Fibroblast of lung (primary cell): ENCODE measurements at regions not wholly inside any gene's neighbourhood (a gene's known extent, or its start where the extent isn't known, plus 50 kb on each side); places are given as distances from the start of the nearest gene placed in this dataset.

Experiments used
- DNase-seq, 2 donors: peaks; one replicate each; pipeline versions ENCODE4 v3.0.0 to v3.0.0-alpha.2; 2010; ENCODE audit warnings: low read depth in 2 of 2
- H2AFZ ChIP-seq: 2 replicates; pipeline ENCODE4 v1.5.1; 2012; ENCODE audit warnings: low read length, control low read depth, inconsistent platforms
- H3K27ac ChIP-seq: 2 replicates; pipeline ENCODE4 v1.5.1; 2011; ENCODE audit warnings: low read length, control low read depth; ENCODE audit not compliant: insufficient read depth
- H3K27me3 ChIP-seq: 2 replicates; pipeline ENCODE4 v1.5.1; 2011; ENCODE audit warnings: mild to moderate bottlenecking, low read length; ENCODE audit not compliant: control insufficient read depth, insufficient read depth
- H3K36me3 ChIP-seq: 2 replicates; pipeline ENCODE4 v1.5.1; 2011; ENCODE audit warnings: low read length; ENCODE audit not compliant: control insufficient read depth, insufficient read depth
- H3K4me1 ChIP-seq: 2 replicates; pipeline ENCODE4 v1.5.1; 2011; ENCODE audit warnings: low read length; ENCODE audit not compliant: control insufficient read depth, insufficient read depth; ENCODE audit errors: extremely low read depth
- H3K4me2 ChIP-seq: 2 replicates; pipeline ENCODE4 v1.5.1; 2011; ENCODE audit warnings: low read length, control low read depth; ENCODE audit not compliant: insufficient read depth; ENCODE audit errors: extremely low read depth
- H3K4me3 ChIP-seq, 4 experiments: fragments of 200-600 bp in 1 of 4; sonication (generic) in 1 of 4; replicated peaks in 1 of 4; 2 replicates each; pipeline ENCODE4 v1.5.1; 2011 to 2016; ENCODE audit warnings: low read length in 4 of 4, low read depth in 3 of 4, mild to moderate bottlenecking in 3 of 4, control low read depth in 2 of 4, inconsistent platforms in 1 of 4, mixed read lengths in 1 of 4; ENCODE audit not compliant: insufficient read depth in 1 of 4; ENCODE audit errors: control extremely low read depth in 1 of 4
- H3K79me2 ChIP-seq: 2 replicates; pipeline ENCODE4 v1.5.1; 2012; ENCODE audit warnings: mild to moderate bottlenecking, low read length, inconsistent platforms; ENCODE audit not compliant: control insufficient read depth, insufficient read depth
- H3K9ac ChIP-seq: 2 replicates; pipeline ENCODE4 v1.5.1; 2011; ENCODE audit warnings: mild to moderate bottlenecking, low read length, control low read depth; ENCODE audit not compliant: insufficient read depth
- H3K9me3 ChIP-seq: 2 replicates; pipeline ENCODE4 v1.5.1; 2012; ENCODE audit warnings: low read depth, low read length; ENCODE audit not compliant: control insufficient read depth, insufficient read depth
- H4K20me1 ChIP-seq: 2 replicates; pipeline ENCODE4 v1.5.1; 2011; ENCODE audit warnings: low read length; ENCODE audit not compliant: control insufficient read depth, insufficient read depth; ENCODE audit errors: extremely low read depth
- EZH2 ChIP-seq: IDR thresholded peaks from 2 replicates; pipeline ENCODE4 v1.5.1; 2012; ENCODE audit warnings: low read length, control low read depth, mild to moderate bottlenecking; ENCODE audit errors: missing control alignments
- TF ChIP-seq, protein P1 (sequence below), 2 donors: IDR thresholded peaks in 1 of 2; conservative IDR thresholded peaks in 1 of 2; 1 replicate in 1 of 2; 2 replicates in 1 of 2; pipeline ENCODE4 v1.5.1; 2011 to 2012; ENCODE audit warnings: low read length in 2 of 2, control low read depth in 1 of 2, inconsistent platforms in 1 of 2, low read depth in 1 of 2, mild to moderate bottlenecking in 1 of 2

- TF ChIP-seq, protein P1, sequence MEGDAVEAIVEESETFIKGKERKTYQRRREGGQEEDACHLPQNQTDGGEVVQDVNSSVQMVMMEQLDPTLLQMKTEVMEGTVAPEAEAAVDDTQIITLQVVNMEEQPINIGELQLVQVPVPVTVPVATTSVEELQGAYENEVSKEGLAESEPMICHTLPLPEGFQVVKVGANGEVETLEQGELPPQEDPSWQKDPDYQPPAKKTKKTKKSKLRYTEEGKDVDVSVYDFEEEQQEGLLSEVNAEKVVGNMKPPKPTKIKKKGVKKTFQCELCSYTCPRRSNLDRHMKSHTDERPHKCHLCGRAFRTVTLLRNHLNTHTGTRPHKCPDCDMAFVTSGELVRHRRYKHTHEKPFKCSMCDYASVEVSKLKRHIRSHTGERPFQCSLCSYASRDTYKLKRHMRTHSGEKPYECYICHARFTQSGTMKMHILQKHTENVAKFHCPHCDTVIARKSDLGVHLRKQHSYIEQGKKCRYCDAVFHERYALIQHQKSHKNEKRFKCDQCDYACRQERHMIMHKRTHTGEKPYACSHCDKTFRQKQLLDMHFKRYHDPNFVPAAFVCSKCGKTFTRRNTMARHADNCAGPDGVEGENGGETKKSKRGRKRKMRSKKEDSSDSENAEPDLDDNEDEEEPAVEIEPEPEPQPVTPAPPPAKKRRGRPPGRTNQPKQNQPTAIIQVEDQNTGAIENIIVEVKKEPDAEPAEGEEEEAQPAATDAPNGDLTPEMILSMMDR (conservative IDR thresholded peaks at IDR 0.05 in 1 of 2, IDR thresholded peaks at IDR 0.05 in 1 of 2; ENCODE audit: low read depth in 1 of 2, low read length in 2 of 2): no peak
- TF ChIP-seq EZH2: no peak
Observed at GRCh38 chr3:182078316-182078715, 366.6 kb downstream of the SOX2 start.

GRCh38 chr3:182078929-182079328 lies 367.2 kb downstream of the SOX2 start:
- no peak overlapping the region for H3K27ac ChIP-seq
- no peaks in the 10 kb centered on the region for H4K20me1 ChIP-seq
- H3K36me3 ChIP-seq: no peaks in the 10 kb centered on the region
- H3K4me1 ChIP-seq: no peaks in the 10 kb centered on the region
- DNase-seq: no peak
- no peak overlapping the region for H3K4me2 ChIP-seq
- no peaks in the 10 kb centered on the region for H3K79me2 ChIP-seq
- H3K9ac ChIP-seq: no peak overlapping the region
- no peaks in the 10 kb centered on the region for H3K9me3 ChIP-seq
- no peak overlapping the region for H3K4me3 ChIP-seq
- no peak overlapping the region for H2AFZ ChIP-seq
- no peaks in the 10 kb centered on the region for H3K27me3 ChIP-seq
- no peak for TF ChIP-seq EZH2
- TF ChIP-seq, protein P1 (conservative IDR thresholded peaks at IDR 0.05 in 1 of 2, IDR thresholded peaks at IDR 0.05 in 1 of 2; ENCODE audit: low read depth in 1 of 2, low read length in 2 of 2): no peak

More at GRCh38 chr3:182078316-182078715, 366.6 kb downstream of the SOX2 start:
- H3K79me2 ChIP-seq: no peaks in the 10 kb centered on the region
- DNase-seq: no peak
- H4K20me1 ChIP-seq: no peaks in the 10 kb centered on the region
- no peak overlapping the region for H3K9ac ChIP-seq
- H3K27me3 ChIP-seq: no peaks in the 10 kb centered on the region
- H3K27ac ChIP-seq: no peak overlapping the region
- H3K4me3 ChIP-seq: no peak overlapping the region
- H3K36me3 ChIP-seq: no peaks in the 10 kb centered on the region
- no peaks in the 10 kb centered on the region for H3K9me3 ChIP-seq
- H3K4me2 ChIP-seq: no peak overlapping the region
- H3K4me1 ChIP-seq: no peaks in the 10 kb centered on the region
- H2AFZ ChIP-seq: no peak overlapping the region

GRCh38 chr3:182081096-182081495 lies 369.4 kb downstream of the SOX2 start:
- no peaks in the 10 kb centered on the region for H3K9me3 ChIP-seq
- no peaks in the 10 kb centered on the region for H3K4me1 ChIP-seq
- H3K9ac ChIP-seq: no peak overlapping the region
- H3K4me2 ChIP-seq: no peak overlapping the region
- TF ChIP-seq, protein P1 (conservative IDR thresholded peaks at IDR 0.05 in 1 of 2, IDR thresholded peaks at IDR 0.05 in 1 of 2; ENCODE audit: low read depth in 1 of 2, low read length in 2 of 2): no peak
- no peak for TF ChIP-seq EZH2
- no peak for DNase-seq
- H4K20me1 ChIP-seq: no peaks in the 10 kb centered on the region
- H3K27me3 ChIP-seq: no peaks in the 10 kb centered on the region
- H3K27ac ChIP-seq: no peak overlapping the region
- H3K4me3 ChIP-seq: no peak overlapping the region
- H3K36me3 ChIP-seq: no peaks in the 10 kb centered on the region
- H2AFZ ChIP-seq: no peak overlapping the region
- no peaks in the 10 kb centered on the region for H3K79me2 ChIP-seq
